ENCODE measurements at regions not wholly inside any gene's neighbourhood (a gene's known extent, or its start where the extent isn't known, plus 50 kb on each side); places are given as distances from the start of the nearest gene placed in this dataset.

DNA sequence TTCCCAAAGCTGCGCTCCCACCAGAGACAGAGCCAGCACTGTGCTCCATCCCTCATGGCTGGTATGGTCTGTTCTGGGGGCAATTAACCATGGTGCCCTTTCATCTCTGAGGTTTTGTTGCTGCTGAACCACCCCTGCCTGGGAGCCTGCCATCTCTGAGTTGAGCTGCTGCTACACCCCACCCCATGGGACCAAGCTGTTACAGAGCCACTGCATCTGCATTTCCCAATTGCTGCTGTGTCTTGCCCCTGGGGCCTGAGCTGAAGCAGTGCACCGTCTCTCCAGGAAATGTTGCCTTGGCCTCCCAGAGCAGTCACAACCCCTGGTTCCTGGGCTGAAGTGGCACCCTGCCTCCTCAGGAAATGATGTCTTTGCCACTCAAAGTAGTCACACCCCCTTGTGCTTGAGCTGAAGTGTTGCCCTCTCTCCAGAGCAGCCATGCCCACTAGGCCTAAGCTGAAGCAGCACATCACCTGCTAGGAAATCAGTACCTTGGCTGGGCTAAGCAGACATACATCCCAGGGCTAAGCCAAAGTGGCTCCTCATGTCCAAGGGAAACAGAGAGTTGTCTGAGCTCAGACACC lies 140.3 kb downstream of the RERGL start:
- no peak for TF ChIP-seq CTCF (IDR thresholded peaks at IDR 0.05 in 4 of 5, conservative IDR thresholded peaks at IDR 0.05 in 1 of 5)
- TF ChIP-seq POLR2A (IDR thresholded peaks at IDR 0.05) = no peak
